Caco-2 (cell line): ENCODE measurements at regions not wholly inside any gene's neighbourhood (a gene's known extent, or its start where the extent isn't known, plus 50 kb on each side); places are given as distances from the start of the nearest gene placed in this dataset.

Experiments
- BruUV-seq: library from RNA; stranded (reverse); fragments of 400-500 nt; replicated peaks from 2 replicates; lab custom pipeline; 2021; lab: Mats Ljungman, UMichigan
- CTCF ChIA-PET: fragments of 300-600 bp; sonication (Branson Sonifier 250); formaldehyde crosslinking; loops from one replicate; lab custom pipeline; 2022; ENCODE audit warnings: antibody characterized with exemption; lab: Charles Lee
- POLR2A ChIA-PET: fragments of 300-600 bp; sonication (Branson Sonifier 250); formaldehyde crosslinking; loops from one replicate; lab custom pipeline; 2022; ENCODE audit warnings: antibody characterized with exemption; lab: Charles Lee
- DNase-seq, 2 experiments: peaks; one replicate each; pipeline versions ENCODE4 v3.0.0 to v3.0.0-alpha.2; 2020 to 2022
- H3K27me3 ChIP-seq: replicated peaks from 2 replicates; pipeline ENCODE4 v1.6.0; 2011; ENCODE audit warnings: low read length; ENCODE audit not compliant: control insufficient read depth, insufficient read depth
- H3K36me3 ChIP-seq: 2 replicates; pipeline ENCODE4 v1.5.1; 2011; ENCODE audit warnings: low read length; ENCODE audit not compliant: control insufficient read depth, insufficient read depth
- H3K4me1 ChIP-seq: fragments of 250-450 bp; sonication (Bioruptor Pico); 2 replicates; pipeline ENCODE4 v1.5.1; 2020; ENCODE audit warnings: mild to moderate bottlenecking
- H3K4me3 ChIP-seq: 2 replicates; pipeline ENCODE4 v1.5.1; 2011; ENCODE audit warnings: low read depth, mild to moderate bottlenecking, control low read depth, low read length
- H3K9me3 ChIP-seq: fragments of 250-450 bp; sonication (Bioruptor Pico); 2 replicates; pipeline ENCODE4 v1.5.1; 2020; ENCODE audit warnings: mild to moderate bottlenecking, moderate library complexity
- H3K27ac Mint-ChIP-seq: one replicate; pipeline ENCODE4 v1.8.0; 2022; ENCODE audit warnings: mixed read lengths; ENCODE audit not compliant: unreplicated experiment
- H3K27me3 Mint-ChIP-seq: one replicate; pipeline ENCODE4 v1.8.0; 2022; ENCODE audit warnings: mixed read lengths; ENCODE audit not compliant: insufficient read depth, unreplicated experiment
- H3K36me3 Mint-ChIP-seq: one replicate; pipeline ENCODE4 v1.8.0; 2022; ENCODE audit warnings: mild to moderate bottlenecking, mixed read lengths; ENCODE audit not compliant: insufficient read depth, unreplicated experiment
- H3K4me1 Mint-ChIP-seq: one replicate; pipeline ENCODE4 v1.8.0; 2022; ENCODE audit warnings: low read depth, mixed read lengths; ENCODE audit not compliant: unreplicated experiment
- H3K4me3 Mint-ChIP-seq: one replicate; pipeline ENCODE4 v1.8.0; 2022; ENCODE audit warnings: mild to moderate bottlenecking, moderate library complexity, mixed read lengths; ENCODE audit not compliant: unreplicated experiment
- H3K9me3 Mint-ChIP-seq: one replicate; pipeline ENCODE4 v1.8.0; 2022; ENCODE audit warnings: mixed read lengths; ENCODE audit not compliant: unreplicated experiment
- CTCF ChIP-seq, 2 experiments: fragments of 200-600 bp in 1 of 2; IDR thresholded peaks; 1 replicate in 1 of 2; 2 replicates in 1 of 2; pipeline versions ENCODE4 v1.5.1 to v1.8.0; 2011 to 2022; ENCODE audit warnings: antibody characterized with exemption in 1 of 2, control low read depth in 1 of 2, inconsistent platforms in 1 of 2, low read depth in 1 of 2, low read length in 1 of 2, mild to moderate bottlenecking in 1 of 2, moderate library complexity in 1 of 2; ENCODE audit not compliant: insufficient read depth in 1 of 2, severe bottlenecking in 1 of 2, unreplicated experiment in 1 of 2
- intact Hi-C: fragments of 100-400 bp; cut with micrococcal nuclease; formaldehyde crosslinking; loops from one replicate; pipeline ENCODE4 v1.10.0; 2022; ENCODE audit not compliant: unreplicated experiment

- H3K9me3 ChIP-seq, result no peaks in the 10 kb centered on the region
- H3K4me3 Mint-ChIP-seq, result no peak overlapping the region
- TF ChIP-seq CTCF (IDR thresholded peaks at IDR 0.05; ENCODE audit: insufficient read depth in 1 of 2, low read depth in 1 of 2, low read length in 1 of 2, severe bottlenecking in 1 of 2, unreplicated experiment in 1 of 2), result no peak
- H3K27me3 Mint-ChIP-seq, result no peaks in the 10 kb centered on the region
- no peaks in the 10 kb centered on the region for H3K36me3 Mint-ChIP-seq
- intact Hi-C loops, result no loop called here
- H3K27me3 ChIP-seq, result no peaks in the 10 kb centered on the region
- no peak overlapping the region for H3K27ac Mint-ChIP-seq
- CTCF ChIA-PET, result no interaction called here
- no peaks in the 10 kb centered on the region for H3K4me1 Mint-ChIP-seq
- no TSS peak for BruUV-seq
- DNase-seq, result no peak
- H3K36me3 ChIP-seq, result no peaks in the 10 kb centered on the region
- H3K4me3 ChIP-seq, result no peak overlapping the region
- POLR2A ChIA-PET, result no interaction called here
- peaks cover 13% of the 10 kb centered on the region for H3K9me3 Mint-ChIP-seq
- H3K4me1 ChIP-seq, result no peaks in the 10 kb centered on the region
These were observed 376.3 kb upstream of the SALL3 start for GRCh38 chr18:78603102-78603983.

GRCh38 chr18:78605255-78605654 lies 374.4 kb upstream of the SALL3 start:
- H3K9me3 Mint-ChIP-seq, result peaks cover 13% of the 10 kb centered on the region
- POLR2A ChIA-PET, result no interaction called here
- Histone ChIP-seq H3K4me1 (no peaks in the 10 kb centered on the region), H3K36me3 (no peaks in the 10 kb centered on the region), H3K9me3 (no peaks in the 10 kb centered on the region), H3K27me3 (no peaks in the 10 kb centered on the region), H3K4me3 (no peak overlapping the region)
- no peak overlapping the region for H3K27ac Mint-ChIP-seq
- no peaks in the 10 kb centered on the region for H3K27me3 Mint-ChIP-seq
- no peak for DNase-seq
- H3K36me3 Mint-ChIP-seq, result no peaks in the 10 kb centered on the region
- no TSS peak for BruUV-seq
- CTCF ChIA-PET, result no interaction called here
- intact Hi-C loops, result no loop called here
- H3K4me1 Mint-ChIP-seq, result no peaks in the 10 kb centered on the region
- no peak overlapping the region for H3K4me3 Mint-ChIP-seq
- TF ChIP-seq CTCF (IDR thresholded peaks at IDR 0.05; ENCODE audit: insufficient read depth in 1 of 2, low read depth in 1 of 2, low read length in 1 of 2, severe bottlenecking in 1 of 2, unreplicated experiment in 1 of 2), result no peak

GRCh38 chr18:78607221-78607620 lies 372.4 kb upstream of the SALL3 start:
- no TSS peak for BruUV-seq
- CTCF ChIA-PET, result no interaction called here
- intact Hi-C loops, result no loop called here
- POLR2A ChIA-PET, result no interaction called here
- Histone ChIP-seq H3K36me3 (no peaks in the 10 kb centered on the region), H3K9me3 (no peaks in the 10 kb centered on the region), H3K4me1 (no peaks in the 10 kb centered on the region), H3K27me3 (no peaks in the 10 kb centered on the region), H3K4me3 (no peak overlapping the region)
- Mint-ChIP-seq H3K27me3 (no peaks in the 10 kb centered on the region), H3K4me1 (no peaks in the 10 kb centered on the region), H3K27ac (no peak overlapping the region), H3K4me3 (no peak overlapping the region), H3K36me3 (no peaks in the 10 kb centered on the region), H3K9me3 (peaks cover 13% of the 10 kb centered on the region)
- no peak for DNase-seq
- no peak for TF ChIP-seq CTCF (IDR thresholded peaks at IDR 0.05; ENCODE audit: insufficient read depth in 1 of 2, low read depth in 1 of 2, low read length in 1 of 2, severe bottlenecking in 1 of 2, unreplicated experiment in 1 of 2)
